OCI-LY7 (cell line): ENCODE measurements at regions not wholly inside any gene's neighbourhood (a gene's known extent, or its start where the extent isn't known, plus 50 kb on each side); places are given as distances from the start of the nearest gene placed in this dataset.

ENCODE experiments used
- BruUV-seq: library from RNA; stranded (reverse); fragments of 400-500 nt; replicated peaks from 2 replicates; lab custom pipeline; 2021; lab: Mats Ljungman, UMichigan
- CTCF ChIA-PET: fragments of 300-600 bp; sonication (Branson Sonifier 250); formaldehyde crosslinking; loops from one replicate; lab custom pipeline; 2022; ENCODE audit warnings: antibody characterized with exemption; ENCODE audit not compliant: unreplicated experiment; lab: Charles Lee
- POLR2A ChIA-PET: fragments of 300-600 bp; sonication (Branson Sonifier 250); formaldehyde crosslinking; loops from one replicate; lab custom pipeline; 2022; ENCODE audit warnings: antibody characterized with exemption; lab: Charles Lee
- DNase-seq: peaks from one replicate; pipeline ENCODE4 v3.0.0-alpha.2; 2015; ENCODE audit warnings: low spot score
- H2AFZ ChIP-seq: fragments of 200-600 bp; sonication (generic), shearing (Covaris generic); 2 replicates; pipeline ENCODE4 v1.6.1; 2014; ENCODE audit warnings: mild to moderate bottlenecking, antibody characterized with exemption, low read length, moderate library complexity
- H3K27ac ChIP-seq: fragments of 200-600 bp; sonication (generic); 2 replicates; pipeline ENCODE4 v1.5.1; 2014; ENCODE audit warnings: mixed run types, low read depth, mild to moderate bottlenecking, moderate library complexity, low read length, inconsistent platforms; ENCODE audit not compliant: poor library complexity, severe bottlenecking
- H3K36me3 ChIP-seq: fragments of 200-600 bp; sonication (generic); 2 replicates; pipeline ENCODE4 v1.6.1; 2014; ENCODE audit warnings: mild to moderate bottlenecking, antibody characterized with exemption, low read length, moderate library complexity, mixed read lengths; ENCODE audit not compliant: insufficient read depth
- H3K4me1 ChIP-seq: fragments of 200-600 bp; sonication (generic); 2 replicates; pipeline ENCODE4 v1.5.1; 2014; ENCODE audit warnings: mild to moderate bottlenecking, low read length; ENCODE audit not compliant: insufficient read depth, poor library complexity, severe bottlenecking
- H3K4me2 ChIP-seq: fragments of 200-600 bp; sonication (generic); 2 replicates; pipeline ENCODE4 v1.6.1; 2014; ENCODE audit warnings: mild to moderate bottlenecking, low read length
- H3K4me3 ChIP-seq: fragments of 200-600 bp; sonication (generic); 2 replicates; pipeline ENCODE4 v1.5.1; 2014; ENCODE audit warnings: mild to moderate bottlenecking, low read depth, low read length; ENCODE audit not compliant: poor library complexity, severe bottlenecking
- H3K79me2 ChIP-seq: fragments of 200-600 bp; sonication (generic); 2 replicates; pipeline ENCODE4 v1.6.1; 2016; ENCODE audit warnings: low read depth, mild to moderate bottlenecking, low read length, moderate library complexity, mixed read lengths; ENCODE audit not compliant: insufficient read depth
- H3K9me2 ChIP-seq: fragments of 200-600 bp; sonication (generic); 2 replicates; pipeline ENCODE4 v1.6.1; 2016; ENCODE audit warnings: mild to moderate bottlenecking, low read length, mixed read lengths; ENCODE audit not compliant: insufficient read depth
- H3K9me3 ChIP-seq: fragments of 200-600 bp; sonication (generic); 2 replicates; pipeline ENCODE4 v1.6.1; 2014; ENCODE audit warnings: mild to moderate bottlenecking, mixed run types, low read length, mixed read lengths
- H4K20me1 ChIP-seq: fragments of 200-600 bp; sonication (generic); 2 replicates; pipeline ENCODE4 v1.6.1; 2014; ENCODE audit warnings: mild to moderate bottlenecking, antibody characterized with exemption, low read length, moderate library complexity, mixed read lengths; ENCODE audit not compliant: insufficient read depth
- EZH2phosphoT487 ChIP-seq: fragments of 200-600 bp; sonication (generic); IDR thresholded peaks from 2 replicates; pipeline ENCODE4 v1.6.1; 2018; ENCODE audit warnings: low read depth, borderline replicate concordance, mild to moderate bottlenecking, mixed run types, antibody characterized with exemption, low read length, moderate library complexity, mixed read lengths
- intact Hi-C: fragments of 100-400 bp; cut with micrococcal nuclease; formaldehyde crosslinking; loops from one replicate; pipeline ENCODE4 v1.10.0; 2022; ENCODE audit not compliant: unreplicated experiment
- TF ChIP-seq, protein P1 (sequence below): fragments of 200-600 bp; sonication (generic); conservative IDR thresholded peaks from 2 replicates; pipeline ENCODE4 v1.5.1; 2014; ENCODE audit warnings: mild to moderate bottlenecking, antibody characterized with exemption, low read length, moderate library complexity, mixed read lengths

DNA sequence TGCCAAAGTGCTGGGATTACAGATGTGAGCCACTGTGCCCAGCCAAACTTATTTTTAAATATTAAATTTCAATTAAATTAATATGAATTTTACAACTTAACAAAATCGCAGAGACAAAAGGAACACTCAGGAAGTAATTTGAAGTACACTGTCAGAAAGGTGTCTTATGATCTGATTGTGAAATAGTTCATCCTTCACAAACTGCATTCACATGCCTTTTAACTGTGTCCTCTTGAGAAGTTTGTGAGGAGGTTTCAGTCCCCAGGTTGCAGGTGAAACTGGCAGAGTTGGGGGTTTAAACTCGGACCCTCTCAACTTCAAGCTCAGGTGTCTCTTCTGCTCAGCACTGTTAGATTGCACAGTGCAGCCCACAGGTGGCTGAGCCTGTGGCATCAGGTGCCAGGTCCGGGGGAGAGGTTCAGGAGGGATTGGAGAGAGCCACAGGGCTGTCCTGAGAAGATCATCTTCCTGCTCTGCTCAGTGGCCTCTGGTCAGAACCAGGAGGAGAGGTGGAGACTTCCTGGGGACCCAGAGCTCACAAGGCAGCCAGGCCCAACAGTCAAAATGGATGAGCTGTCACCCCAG, 152.3 kb upstream of the RAB4A start:
- intact Hi-C loops: no loop called here
- Histone ChIP-seq H3K9me3 (no peaks in the 10 kb centered on the region), H3K4me1 (peaks cover 6% of the 10 kb centered on the region), H3K36me3 (no peaks in the 10 kb centered on the region), H3K9me2 (no peaks in the 10 kb centered on the region), H3K4me2 (no peak overlapping the region), H3K4me3 (no peak overlapping the region), H4K20me1 (no peaks in the 10 kb centered on the region), H3K79me2 (no peaks in the 10 kb centered on the region), H2AFZ (no peak overlapping the region), H3K27ac (no peak overlapping the region)
- no peak for TF ChIP-seq EZH2phosphoT487
- TF ChIP-seq, protein P1, sequence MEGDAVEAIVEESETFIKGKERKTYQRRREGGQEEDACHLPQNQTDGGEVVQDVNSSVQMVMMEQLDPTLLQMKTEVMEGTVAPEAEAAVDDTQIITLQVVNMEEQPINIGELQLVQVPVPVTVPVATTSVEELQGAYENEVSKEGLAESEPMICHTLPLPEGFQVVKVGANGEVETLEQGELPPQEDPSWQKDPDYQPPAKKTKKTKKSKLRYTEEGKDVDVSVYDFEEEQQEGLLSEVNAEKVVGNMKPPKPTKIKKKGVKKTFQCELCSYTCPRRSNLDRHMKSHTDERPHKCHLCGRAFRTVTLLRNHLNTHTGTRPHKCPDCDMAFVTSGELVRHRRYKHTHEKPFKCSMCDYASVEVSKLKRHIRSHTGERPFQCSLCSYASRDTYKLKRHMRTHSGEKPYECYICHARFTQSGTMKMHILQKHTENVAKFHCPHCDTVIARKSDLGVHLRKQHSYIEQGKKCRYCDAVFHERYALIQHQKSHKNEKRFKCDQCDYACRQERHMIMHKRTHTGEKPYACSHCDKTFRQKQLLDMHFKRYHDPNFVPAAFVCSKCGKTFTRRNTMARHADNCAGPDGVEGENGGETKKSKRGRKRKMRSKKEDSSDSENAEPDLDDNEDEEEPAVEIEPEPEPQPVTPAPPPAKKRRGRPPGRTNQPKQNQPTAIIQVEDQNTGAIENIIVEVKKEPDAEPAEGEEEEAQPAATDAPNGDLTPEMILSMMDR: no peak
- POLR2A ChIA-PET: interaction anchor here (0.7 kb wide), 1 partner anchor 10 kb away, joined by 3 read pairs; no protein-coding TSS in a partner anchor
- BruUV-seq: no TSS peak
- CTCF ChIA-PET: interaction anchor here (0.6 kb wide), 1 partner anchor 519 kb away, joined by 3 read pairs; no protein-coding TSS in a partner anchor
- DNase-seq: no peak

DNA sequence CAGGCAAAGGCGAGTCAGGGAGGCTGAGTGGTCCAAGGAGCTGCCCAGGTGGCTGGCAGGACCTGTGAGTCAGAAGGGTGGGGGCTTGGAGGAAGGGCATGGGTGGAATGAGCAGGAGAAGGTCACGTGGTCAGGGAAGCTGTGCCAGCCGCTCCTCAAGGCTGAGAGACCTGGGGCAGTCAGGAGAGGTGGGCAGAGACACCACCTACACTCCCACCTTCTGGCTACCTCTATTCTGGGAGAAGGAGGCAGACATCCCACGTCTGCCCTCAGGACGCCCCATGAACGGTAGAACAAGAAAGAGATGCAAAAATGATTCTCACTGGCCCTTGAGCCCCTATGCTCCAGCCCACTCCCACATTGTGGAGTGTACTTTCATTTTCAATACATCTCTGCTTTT, 151.8 kb upstream of the RAB4A start:
- Histone ChIP-seq H3K9me3 (no peaks in the 10 kb centered on the region), H3K4me1 (peaks cover 5% of the 10 kb centered on the region), H4K20me1 (no peaks in the 10 kb centered on the region), H3K4me3 (no peak overlapping the region), H3K4me2 (no peak overlapping the region), H2AFZ (no peak overlapping the region), H3K27ac (no peak overlapping the region), H3K9me2 (no peaks in the 10 kb centered on the region), H3K79me2 (no peaks in the 10 kb centered on the region), H3K36me3 (no peaks in the 10 kb centered on the region)
- no peak for DNase-seq
- TF ChIP-seq, protein P1: no peak
- no peak for TF ChIP-seq EZH2phosphoT487
- ChIA-PET POLR2A (interaction anchor here (0.7 kb wide), 1 partner anchor 10 kb away, joined by 3 read pairs; no protein-coding TSS in a partner anchor), CTCF (interaction anchor here (0.6 kb wide), 1 partner anchor 518 kb away, joined by 3 read pairs; no protein-coding TSS in a partner anchor)
- BruUV-seq: no TSS peak
- intact Hi-C loops: no loop called here

DNA sequence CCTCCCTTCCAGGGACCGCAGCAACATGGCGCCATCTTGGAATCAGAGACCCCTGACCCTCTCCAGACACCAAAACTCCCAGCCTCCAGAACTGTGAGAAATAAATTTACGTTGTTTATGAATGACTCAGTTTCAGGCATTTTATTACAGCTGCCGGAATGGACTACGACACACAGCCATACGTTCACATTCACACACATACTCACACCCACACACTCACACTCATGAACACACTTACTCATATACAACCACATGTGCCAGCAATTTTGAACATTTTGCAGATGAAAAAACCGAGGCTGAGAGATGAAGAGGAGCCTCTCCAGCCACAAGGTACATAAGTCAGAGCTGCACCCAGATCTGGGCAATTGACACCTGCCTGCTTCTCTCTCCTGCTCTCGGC, 151.0 kb upstream of the RAB4A start:
- H3K9me2 ChIP-seq: no peaks in the 10 kb centered on the region
- DNase-seq: no peak
- H3K36me3 ChIP-seq: no peaks in the 10 kb centered on the region
- H4K20me1 ChIP-seq: no peaks in the 10 kb centered on the region
- no TSS peak for BruUV-seq
- H3K4me1 ChIP-seq: no peaks in the 10 kb centered on the region
- H3K27ac ChIP-seq: no peak overlapping the region
- no peaks in the 10 kb centered on the region for H3K9me3 ChIP-seq
- ChIA-PET POLR2A (interaction anchor here (0.5 kb wide), 1 partner anchor 1817 kb away, joined by 5 read pairs; no protein-coding TSS in a partner anchor), CTCF (no interaction called here)
- TF ChIP-seq, protein P1: no peak
- TF ChIP-seq EZH2phosphoT487: no peak
- H2AFZ ChIP-seq: no peak overlapping the region
- intact Hi-C loops: no loop called here
- no peak overlapping the region for H3K4me3 ChIP-seq
- no peaks in the 10 kb centered on the region for H3K79me2 ChIP-seq
- H3K4me2 ChIP-seq: no peak overlapping the region
